Activated CD8-positive, alpha-beta memory T cell treated with anti-CD3 and anti-CD28 coated beads for 36 hours (primary cell): ENCODE measurements at regions not wholly inside any gene's neighbourhood (a gene's known extent, or its start where the extent isn't known, plus 50 kb on each side); places are given as distances from the start of the nearest gene placed in this dataset.

ENCODE experiments used
- CTCF ChIA-PET: fragments of 350-600 bp; sonication (Branson Sonifier 250); formaldehyde crosslinking; loops from one replicate; lab custom pipeline; 2021; ENCODE audit warnings: antibody characterized with exemption; lab: Charles Lee
- POLR2A ChIA-PET: fragments of 350-600 bp; sonication (Branson Sonifier 250); formaldehyde crosslinking; loops from one replicate; lab custom pipeline; 2021; ENCODE audit warnings: antibody characterized with exemption; lab: Charles Lee

GRCh38 chr20:63080411-63080810, 73.6 kb upstream of the BHLHE23 start:
- CTCF ChIA-PET = no interaction called here
- POLR2A ChIA-PET = no interaction called here

- ChIA-PET CTCF (no interaction called here), POLR2A (no interaction called here)
Measured at GRCh38 chr20:63079971-63080370, 73.2 kb upstream of the BHLHE23 start.

- ChIA-PET CTCF (no interaction called here), POLR2A (no interaction called here)
Measured at GRCh38 chr20:63077705-63078104, 70.9 kb upstream of the BHLHE23 start.

GRCh38 chr20:63076421-63076820, 69.7 kb upstream of the BHLHE23 start:
- POLR2A ChIA-PET = no interaction called here

GRCh38 chr20:63074631-63075030, 67.9 kb upstream of the BHLHE23 start:
- ChIA-PET POLR2A (no interaction called here), CTCF (no interaction called here)

More at GRCh38 chr20:63076421-63076820, 69.7 kb upstream of the BHLHE23 start:
- CTCF ChIA-PET = interaction anchor here (1.2 kb wide), 1 partner anchor 104 kb away, joined by 3 read pairs; no protein-coding TSS in a partner anchor

- CTCF ChIA-PET = no interaction called here
- POLR2A ChIA-PET = no interaction called here
Measured at GRCh38 chr20:63074182-63074581, 67.4 kb upstream of the BHLHE23 start.

GRCh38 chr20:63073738-63074065, 66.9 kb upstream of the BHLHE23 start:
- CTCF ChIA-PET = no interaction called here
- POLR2A ChIA-PET = no interaction called here

- ChIA-PET POLR2A (no interaction called here), CTCF (no interaction called here)
Measured at GRCh38 chr20:63072991-63073737, 66.4 kb upstream of the BHLHE23 start.

GRCh38 chr20:63072231-63072791, 65.5 kb upstream of the BHLHE23 start:
- CTCF ChIA-PET = no interaction called here

GRCh38 chr20:63071541-63072181, 64.9 kb upstream of the BHLHE23 start:
- CTCF ChIA-PET = no interaction called here

More at GRCh38 chr20:63072231-63072791, 65.5 kb upstream of the BHLHE23 start:
- POLR2A ChIA-PET = no interaction called here

GRCh38 chr20:63070771-63071540, 64.2 kb upstream of the BHLHE23 start:
- CTCF ChIA-PET = no interaction called here

More at GRCh38 chr20:63071541-63072181, 64.9 kb upstream of the BHLHE23 start:
- POLR2A ChIA-PET = no interaction called here

GRCh38 chr20:63070301-63070625, 63.5 kb upstream of the BHLHE23 start:
- CTCF ChIA-PET = no interaction called here
- POLR2A ChIA-PET = no interaction called here

More at GRCh38 chr20:63070771-63071540, 64.2 kb upstream of the BHLHE23 start:
- POLR2A ChIA-PET = no interaction called here

- POLR2A ChIA-PET = no interaction called here
- CTCF ChIA-PET = no interaction called here
Measured at GRCh38 chr20:63068711-63069367, 62.1 kb upstream of the BHLHE23 start.

GRCh38 chr20:63067721-63068560, 61.2 kb upstream of the BHLHE23 start:
- ChIA-PET CTCF (no interaction called here), POLR2A (no interaction called here)

- ChIA-PET CTCF (no interaction called here), POLR2A (no interaction called here)
Measured at GRCh38 chr20:63067266-63067635, 60.5 kb upstream of the BHLHE23 start.

- CTCF ChIA-PET = no interaction called here
- POLR2A ChIA-PET = no interaction called here
Measured at GRCh38 chr20:63066506-63067265, 59.9 kb upstream of the BHLHE23 start.

- CTCF ChIA-PET = no interaction called here
- POLR2A ChIA-PET = no interaction called here
Measured at GRCh38 chr20:63065911-63066310, 59.1 kb upstream of the BHLHE23 start.
